Gastroesophageal sphincter (tissue), 3 donors: ENCODE measurements at regions not wholly inside any gene's neighbourhood (a gene's known extent, or its start where the extent isn't known, plus 50 kb on each side); places are given as distances from the start of the nearest gene placed in this dataset.

Experiments
- CTCF ChIP-seq, 4 experiments: fragments of 200-600 bp in 2 of 4; fragments of 450-650 bp in 2 of 4; sonication (generic) in 1 of 4; IDR thresholded peaks; one replicate each; pipeline ENCODE4 v1.5.1; 2017 to 2019; ENCODE audit warnings: antibody characterized with exemption in 4 of 4, mild to moderate bottlenecking in 2 of 4, moderate library complexity in 2 of 4
- EP300 ChIP-seq: sonication (generic); formaldehyde crosslinking; IDR thresholded peaks from one replicate; pipeline ENCODE4 v1.6.1; 2017; ENCODE audit warnings: antibody characterized with exemption, mild to moderate bottlenecking

DNA sequence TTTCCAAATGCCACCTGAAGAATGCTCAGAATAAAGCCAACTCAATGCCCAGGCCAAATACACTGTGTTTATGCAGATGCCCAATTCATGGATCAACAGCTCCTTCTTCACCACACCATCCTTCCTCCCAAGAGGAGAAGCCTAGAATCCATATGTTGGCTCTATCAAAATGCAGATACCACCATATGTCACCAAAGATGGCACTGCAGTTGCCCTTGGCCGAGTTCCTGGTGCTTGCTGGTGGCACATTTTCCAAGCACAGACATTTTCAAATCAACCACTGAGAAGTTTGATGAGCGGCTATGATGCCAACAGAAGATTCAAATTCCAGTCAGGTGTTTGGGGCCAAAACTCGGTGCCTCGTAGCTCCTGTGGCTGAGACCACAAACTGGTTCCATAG lies 430.3 kb downstream of the AJAP1 start:
- TF ChIP-seq CTCF (IDR thresholded peaks at IDR 0.05) (no peak), EP300 (no peak)
